NCI-H1092 treated with DMSO at 0.1 percent for 48 hours (cell line): ENCODE measurements at regions not wholly inside any gene's neighbourhood (a gene's known extent, or its start where the extent isn't known, plus 50 kb on each side); places are given as distances from the start of the nearest gene placed in this dataset.
"Not testable (repeated sequence)": the region's sequence is repeated elsewhere in the genome, so short reads cannot be mapped to it uniquely, and the experiment has no call there.

Source experiments
- DNase-seq: peaks from one replicate; lab custom pipeline; 2025; lab: John Stamatoyannopoulos, UW

DNA sequence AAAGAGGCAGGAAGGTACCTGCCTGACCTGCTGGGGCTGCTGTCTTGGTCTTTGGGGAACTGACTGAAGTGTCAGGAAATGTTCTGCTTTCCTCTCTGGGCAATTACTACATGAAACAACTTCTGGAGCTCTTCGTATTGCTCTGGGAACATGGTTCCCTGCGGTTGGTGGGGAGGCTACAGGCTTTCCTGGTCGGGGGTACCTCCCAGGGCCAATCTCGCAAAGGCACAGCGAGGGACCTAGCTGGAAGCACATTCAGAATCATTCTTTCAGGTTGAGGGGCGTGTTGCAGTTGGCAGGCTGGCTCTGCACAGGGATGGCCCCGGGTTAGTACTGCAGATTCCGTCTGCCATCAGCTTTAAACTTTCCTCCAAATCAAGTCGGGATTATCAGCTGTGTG lies 88.9 kb upstream of the RANBP3L start:
- no peak for DNase-seq

GRCh38 chr5:36392186-36392585 lies 90.5 kb upstream of the RANBP3L start:
- no peak for DNase-seq

GRCh38 chr5:36392818-36393217 lies 91.1 kb upstream of the RANBP3L start:
- DNase-seq = no peak

DNA sequence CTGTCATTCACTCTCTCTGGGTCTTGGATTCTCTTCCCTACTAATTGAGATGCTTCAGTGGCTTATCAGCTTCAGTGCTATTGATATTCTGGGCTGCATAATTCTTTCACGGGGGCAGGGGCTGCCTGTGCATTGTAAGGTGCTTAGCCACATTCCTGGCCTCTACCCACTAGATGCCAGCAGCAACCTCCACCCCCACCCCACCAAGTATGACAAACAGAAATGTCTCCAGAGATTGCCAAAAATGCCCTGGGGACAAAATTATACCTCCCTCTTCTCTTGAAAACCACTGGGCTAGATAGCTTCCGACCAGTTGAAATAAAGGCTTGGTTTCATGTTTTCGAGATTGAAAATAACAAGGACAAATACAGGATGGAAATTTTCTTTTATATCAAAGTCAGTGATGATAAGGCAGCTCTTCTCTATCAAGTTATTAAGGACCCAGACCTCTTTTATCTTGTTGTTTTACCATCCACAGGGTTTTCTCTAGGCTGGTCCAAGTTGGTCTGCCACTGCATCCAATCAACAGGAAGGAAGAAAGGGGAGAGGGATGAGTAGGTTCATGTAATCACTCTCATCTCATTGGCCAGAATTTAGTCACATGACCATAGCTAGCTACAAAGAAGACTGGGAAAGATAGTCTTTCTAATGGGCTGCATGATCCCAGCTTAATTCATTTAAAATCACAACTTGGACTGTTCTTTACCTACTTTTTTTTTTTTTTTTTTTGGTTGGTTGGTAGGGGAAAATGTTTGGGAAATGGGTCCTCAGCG lies 92.1 kb upstream of the RANBP3L start:
- DNase-seq = no peak

GRCh38 chr5:36395260-36395659 lies 93.6 kb upstream of the RANBP3L start:
- no peak for DNase-seq

- not testable (repeated sequence) for DNase-seq
Observed at GRCh38 chr5:36395947-36396346, 94.2 kb upstream of the RANBP3L start.

GRCh38 chr5:36396640-36397039 lies 94.9 kb upstream of the RANBP3L start:
- DNase-seq = no peak

GRCh38 chr5:36397901-36398536 lies 96.3 kb upstream of the RANBP3L start:
- DNase-seq = no peak

DNA sequence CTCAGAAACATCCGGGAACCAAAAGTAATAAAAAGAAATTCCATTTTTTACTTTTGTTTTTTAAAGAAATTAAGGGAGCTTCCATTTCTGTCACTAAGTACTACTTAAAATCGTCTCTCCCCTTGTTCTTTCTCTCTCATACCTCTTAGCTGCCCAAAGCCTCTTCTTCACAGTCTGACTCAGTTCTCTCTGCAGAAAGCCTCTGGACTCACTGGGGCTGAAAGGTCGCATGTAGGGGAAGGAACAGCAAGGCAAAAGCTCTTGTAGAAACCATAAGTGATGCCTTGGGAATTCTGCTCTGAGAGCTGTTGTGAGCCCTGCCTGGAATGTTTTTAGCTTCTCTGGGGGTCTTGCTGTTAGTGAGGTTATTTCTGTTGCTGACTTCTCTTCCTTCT lies 100.8 kb upstream of the RANBP3L start:
- no peak for DNase-seq

GRCh38 chr5:36403632-36404311 lies 102.1 kb upstream of the RANBP3L start:
- DNase-seq = no peak

GRCh38 chr5:36406023-36406422 lies 104.3 kb upstream of the RANBP3L start:
- no peak for DNase-seq

- DNase-seq = no peak
Observed at GRCh38 chr5:36407396-36407795, 105.7 kb upstream of the RANBP3L start.

GRCh38 chr5:36409711-36410110 lies 108.0 kb upstream of the RANBP3L start:
- not testable (repeated sequence) for DNase-seq

- not testable (repeated sequence) for DNase-seq
Observed at GRCh38 chr5:36410672-36411071, 109.0 kb upstream of the RANBP3L start.

- DNase-seq = no peak
Observed at GRCh38 chr5:36414869-36415282, 113.2 kb upstream of the RANBP3L start.

DNA sequence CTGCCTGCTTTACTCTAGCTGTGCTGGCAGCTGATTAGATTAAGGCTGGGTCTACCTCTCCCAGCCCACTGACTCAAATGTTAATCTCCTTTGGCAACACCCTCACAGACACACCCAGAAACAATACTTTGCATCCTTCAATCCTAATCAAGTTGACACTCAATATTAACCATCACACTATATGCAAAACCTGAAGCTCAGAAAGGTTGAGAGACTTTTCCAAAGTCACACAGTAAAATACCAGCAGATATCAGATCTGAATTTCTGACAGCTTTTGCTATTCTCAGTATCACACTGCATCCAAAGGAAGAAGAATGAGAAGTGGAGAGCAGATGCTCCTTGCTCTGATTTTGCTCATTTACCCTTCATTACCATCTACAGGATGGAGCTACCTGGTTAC lies 114.9 kb upstream of the RANBP3L start:
- DNase-seq = no peak

- DNase-seq = no peak
Observed at GRCh38 chr5:36417221-36417620, 115.5 kb upstream of the RANBP3L start.

DNA sequence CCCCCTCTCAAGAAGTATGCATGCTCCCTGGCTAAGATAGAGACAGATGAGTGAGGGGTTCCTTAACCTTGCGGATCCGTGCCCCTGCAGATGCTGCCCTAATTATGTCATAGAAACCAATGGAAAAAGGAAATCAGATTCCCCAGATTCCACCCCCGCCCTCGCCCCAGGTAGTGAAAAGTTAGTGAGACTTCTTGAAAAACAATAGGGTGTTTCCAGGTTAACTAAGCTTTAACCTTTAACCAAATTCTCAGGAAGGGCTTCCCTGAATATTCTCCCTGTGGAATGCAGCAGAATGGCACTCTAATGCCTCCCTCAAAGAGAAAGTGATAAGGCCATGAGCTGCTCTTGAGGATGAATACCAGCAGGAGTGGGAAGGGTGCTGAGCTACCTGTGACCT lies 116.0 kb upstream of the RANBP3L start:
- no peak for DNase-seq

GRCh38 chr5:36418152-36418979 lies 116.7 kb upstream of the RANBP3L start:
- no peak for DNase-seq

GRCh38 chr5:36421256-36421655 lies 119.6 kb upstream of the RANBP3L start:
- no peak for DNase-seq

DNA sequence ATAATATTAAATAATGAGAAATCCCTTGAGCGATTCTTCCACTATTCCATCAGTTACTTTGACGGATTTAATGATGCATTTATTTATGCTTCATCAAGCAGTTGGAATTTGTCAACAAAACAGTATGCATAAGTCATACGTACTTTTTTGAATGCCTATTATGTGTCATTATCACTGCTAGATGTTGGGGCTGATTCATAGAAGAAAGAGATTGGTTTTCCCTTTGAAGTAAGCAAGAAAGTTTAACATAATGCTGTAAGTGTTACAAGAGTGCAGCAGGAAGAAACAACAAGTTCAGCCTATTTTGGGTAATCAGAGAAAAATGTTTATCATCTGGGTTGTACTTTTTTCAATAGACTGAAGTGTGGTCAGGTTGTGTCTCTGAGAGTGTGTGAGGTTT lies 121.2 kb upstream of the RANBP3L start:
- DNase-seq = no peak

DNA sequence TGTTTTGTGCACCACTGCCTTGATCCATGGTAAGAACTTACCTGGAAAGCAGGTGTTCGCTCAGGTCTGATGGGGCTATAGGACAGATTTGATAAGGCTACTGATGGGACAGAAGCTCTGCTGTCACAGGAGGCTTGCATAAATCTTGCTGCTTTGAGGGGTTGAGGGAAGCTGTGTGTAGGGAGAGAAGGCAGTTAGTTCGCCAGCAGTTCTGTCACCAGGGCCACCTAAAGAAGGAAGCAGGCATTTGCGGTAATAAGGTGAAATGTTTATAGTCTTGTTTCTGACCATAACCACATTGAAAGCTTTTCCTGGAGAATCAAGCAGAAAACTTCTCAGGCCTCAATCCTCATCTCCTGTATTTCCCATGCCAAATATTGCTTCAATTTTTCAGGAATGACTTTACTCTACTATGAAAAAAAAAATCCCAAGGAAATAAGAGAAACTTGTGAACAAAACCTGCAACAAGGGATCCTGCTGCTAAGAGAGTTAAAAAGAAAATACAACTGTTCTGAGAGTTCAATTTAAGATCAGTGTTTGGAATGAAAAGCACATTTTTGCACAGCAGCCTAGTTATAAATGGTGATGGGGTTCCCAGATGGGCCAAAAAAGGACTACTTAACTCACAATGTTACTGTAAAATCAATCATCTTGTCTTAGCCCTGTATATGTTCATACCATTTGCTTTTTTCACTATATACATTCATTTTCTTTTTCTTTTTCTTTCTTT lies 122.0 kb upstream of the RANBP3L start:
- no peak for DNase-seq
